Stimulated activated naive CD4-positive, alpha-beta T cell (primary cell): ENCODE measurements at regions not wholly inside any gene's neighbourhood (a gene's known extent, or its start where the extent isn't known, plus 50 kb on each side); places are given as distances from the start of the nearest gene placed in this dataset.

ENCODE experiments used
- DNase-seq, 6 experiments: peaks; one replicate each; lab custom pipeline; 2025; lab: John Stamatoyannopoulos, UW

DNA sequence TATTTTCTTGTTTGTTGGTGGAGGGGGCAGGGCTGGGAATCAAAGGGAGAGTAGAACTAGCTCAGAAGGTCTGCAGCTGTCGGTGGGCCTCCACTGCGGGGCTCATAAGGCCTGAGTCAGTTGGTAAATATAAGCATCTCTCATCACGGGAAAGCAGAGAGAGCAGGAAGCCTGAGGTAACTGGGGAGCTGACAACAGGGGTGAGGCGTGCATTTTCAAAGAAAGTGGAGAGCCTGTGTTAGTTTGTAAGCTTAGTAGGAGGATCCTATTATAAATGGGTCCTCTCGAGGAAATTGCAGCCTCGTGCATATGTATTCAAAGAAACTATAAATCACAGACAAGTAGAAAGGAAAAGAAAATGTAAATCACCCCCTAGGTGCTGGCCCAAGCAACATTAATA, 221.0 kb upstream of the CDH13 start:
- DNase-seq, result no peak

DNA sequence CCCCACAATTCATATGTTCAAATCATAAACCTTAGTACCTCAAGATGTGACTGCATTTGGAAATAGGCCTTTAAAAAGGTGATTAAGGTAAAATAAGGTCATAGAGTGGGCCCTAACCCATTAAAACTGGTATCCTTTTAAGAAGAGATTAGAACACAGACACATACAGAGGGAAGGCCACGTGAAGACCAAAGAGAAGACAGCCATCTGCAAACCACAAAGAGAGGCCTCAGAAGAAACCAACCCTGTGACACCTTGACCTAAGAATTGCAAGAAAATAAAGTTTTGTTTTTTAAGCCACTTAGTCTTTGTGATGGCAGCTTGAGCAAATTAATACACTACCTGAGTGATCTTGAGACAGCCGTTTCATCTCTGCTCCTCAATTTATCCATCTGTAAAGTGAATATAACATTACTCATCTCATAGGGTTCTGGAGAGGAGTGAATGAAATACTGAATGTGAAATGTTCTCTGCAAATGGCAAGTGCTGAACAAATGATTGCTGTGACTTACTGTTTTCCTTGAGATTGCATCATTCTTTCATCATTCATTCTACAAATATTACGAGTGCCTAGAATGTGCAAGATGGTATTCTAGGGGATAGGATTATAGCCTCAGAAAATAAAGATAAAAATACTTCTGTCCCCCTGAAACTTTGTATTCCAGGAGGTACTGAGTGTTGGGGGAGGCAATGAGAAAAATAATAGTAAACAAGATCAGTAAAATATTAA, 222.0 kb upstream of the CDH13 start:
- no peak for DNase-seq

DNA sequence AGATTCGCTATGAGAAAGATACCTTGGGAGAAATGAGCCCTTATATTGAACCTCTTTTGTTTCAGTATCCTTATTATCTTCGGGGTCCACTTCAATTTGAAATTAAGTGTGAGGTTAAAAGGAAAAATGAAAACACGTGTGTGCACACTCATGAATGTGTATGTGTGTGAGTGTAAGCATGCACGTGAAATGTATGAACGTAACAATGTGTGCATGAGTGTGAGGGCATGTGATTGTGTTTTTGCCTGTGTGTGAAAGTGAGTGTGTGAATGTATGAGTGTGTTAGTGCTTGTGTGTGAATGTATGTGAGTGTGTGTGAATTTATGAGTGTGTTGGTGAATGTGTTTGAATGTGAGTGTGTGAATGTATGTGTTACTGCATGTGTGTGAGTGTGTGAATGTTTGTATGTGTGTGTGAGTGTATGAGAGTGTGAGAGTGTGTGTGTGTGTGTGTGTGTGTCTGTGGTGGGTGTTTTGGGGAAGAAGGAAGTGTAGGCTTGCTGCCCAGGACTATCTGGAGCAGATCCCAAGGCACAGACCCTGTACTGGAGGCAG, 224.0 kb upstream of the CDH13 start:
- DNase-seq, result no peak

DNA sequence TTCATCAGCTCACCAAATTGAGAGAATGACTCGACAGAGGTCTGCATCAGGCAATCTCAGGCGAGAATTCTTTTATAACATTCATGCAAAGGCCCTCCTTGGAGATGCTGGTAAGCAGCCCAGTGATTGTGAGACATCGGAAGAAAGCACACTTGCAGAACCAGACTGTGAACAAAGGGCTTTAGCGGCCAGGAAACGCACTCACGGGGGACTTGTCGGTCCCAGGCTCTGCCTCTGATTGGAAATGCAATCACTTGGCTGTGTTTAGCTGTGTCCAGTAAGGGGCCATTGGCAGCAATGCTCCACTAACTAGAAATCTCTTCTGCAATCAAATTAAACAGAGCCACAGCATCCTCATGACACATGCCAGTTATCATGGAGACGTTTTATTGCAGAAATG, 226.7 kb upstream of the CDH13 start:
- DNase-seq, result no peak

DNA sequence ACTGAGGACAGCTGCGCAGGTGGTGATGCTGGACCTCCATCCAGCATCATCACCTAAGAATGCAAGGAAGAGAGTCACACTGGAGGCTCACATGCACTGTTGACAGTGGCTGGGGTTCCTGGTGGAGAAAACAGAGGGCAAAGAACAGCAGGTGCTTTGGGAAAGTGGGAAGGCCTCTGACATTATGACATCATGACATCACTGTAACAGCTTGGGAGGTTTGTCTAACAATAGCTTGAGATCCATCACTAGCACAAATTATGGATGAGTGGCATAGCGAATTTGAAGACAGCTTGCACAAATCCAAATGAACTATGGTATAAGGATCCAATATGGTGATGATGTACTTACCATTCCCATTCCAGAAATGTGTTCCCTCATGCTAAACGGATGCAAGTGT, 226.5 kb upstream of the MPHOSPH6 start:
- no peak for DNase-seq

DNA sequence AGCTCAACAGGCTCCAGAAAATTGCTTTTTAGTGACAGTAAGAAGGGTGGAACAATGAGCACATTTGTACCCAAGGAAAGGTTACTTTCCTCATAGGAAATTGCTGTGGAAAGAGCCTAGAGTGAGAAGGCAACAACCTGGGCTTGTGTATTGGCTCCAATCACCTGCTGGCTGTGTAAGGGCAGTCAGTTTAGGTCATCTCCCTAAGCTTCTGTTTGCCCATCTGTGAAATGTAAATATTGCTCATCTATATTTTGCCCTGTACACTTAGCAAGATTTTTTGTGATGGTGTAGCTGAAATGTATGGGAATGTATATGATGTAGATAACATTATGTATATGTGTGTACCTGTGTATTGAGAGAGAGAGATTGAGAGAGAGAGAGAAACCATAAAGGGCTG, 225.2 kb upstream of the MPHOSPH6 start:
- no peak for DNase-seq

DNA sequence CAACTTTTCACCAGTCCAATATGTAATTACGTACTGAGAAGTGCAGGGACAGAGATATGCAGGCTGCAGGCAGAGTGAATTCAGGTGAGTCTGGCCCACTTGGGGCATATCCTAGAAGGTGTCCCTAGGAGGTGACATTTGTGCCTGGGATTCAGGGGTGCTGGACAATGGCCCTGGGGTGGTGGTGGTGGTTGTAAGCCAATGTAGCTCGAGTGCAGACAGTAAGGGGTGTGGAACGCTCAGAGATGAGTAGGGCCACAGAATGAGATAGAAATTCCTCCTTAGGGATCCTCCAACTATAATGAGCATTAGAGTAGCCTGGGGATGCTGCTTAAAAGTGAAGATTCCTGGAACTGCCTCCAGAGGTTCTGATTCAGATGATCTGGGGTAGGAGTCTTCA, 221.7 kb upstream of the MPHOSPH6 start:
- no peak for DNase-seq

DNA sequence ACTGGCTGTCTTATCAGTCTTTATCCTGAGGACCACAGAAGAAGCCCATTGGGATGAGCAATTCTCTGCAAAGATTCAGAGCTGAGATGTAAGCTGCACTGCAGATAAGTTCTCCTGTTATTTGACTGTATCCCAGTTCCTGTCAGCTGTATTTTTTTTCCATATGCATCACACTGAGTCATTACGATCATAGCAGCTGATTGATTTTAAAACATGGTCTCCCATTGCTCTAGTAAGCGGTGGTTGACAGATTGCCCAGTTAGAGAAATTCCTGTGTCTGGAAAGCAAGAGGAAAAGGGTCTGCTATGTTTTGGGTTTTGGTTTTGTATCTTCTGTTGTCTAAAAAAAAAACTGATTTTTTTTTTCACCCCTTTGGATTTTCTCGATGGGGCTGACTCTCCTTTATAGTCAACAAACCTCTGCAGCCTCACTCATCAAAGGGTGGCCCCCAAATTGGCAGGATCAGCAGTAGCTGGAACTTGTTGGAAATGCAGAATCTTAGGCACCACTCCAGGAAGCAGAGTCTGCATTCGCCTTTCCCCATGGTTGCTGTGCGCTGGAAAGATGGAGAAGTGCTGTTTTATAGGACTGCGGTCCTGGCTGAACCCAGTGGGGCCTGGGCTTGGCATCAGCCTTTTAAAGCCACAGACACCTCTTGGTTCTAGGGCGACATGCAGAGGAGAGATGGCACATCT, 220.1 kb upstream of the MPHOSPH6 start:
- DNase-seq, result no peak

DNA sequence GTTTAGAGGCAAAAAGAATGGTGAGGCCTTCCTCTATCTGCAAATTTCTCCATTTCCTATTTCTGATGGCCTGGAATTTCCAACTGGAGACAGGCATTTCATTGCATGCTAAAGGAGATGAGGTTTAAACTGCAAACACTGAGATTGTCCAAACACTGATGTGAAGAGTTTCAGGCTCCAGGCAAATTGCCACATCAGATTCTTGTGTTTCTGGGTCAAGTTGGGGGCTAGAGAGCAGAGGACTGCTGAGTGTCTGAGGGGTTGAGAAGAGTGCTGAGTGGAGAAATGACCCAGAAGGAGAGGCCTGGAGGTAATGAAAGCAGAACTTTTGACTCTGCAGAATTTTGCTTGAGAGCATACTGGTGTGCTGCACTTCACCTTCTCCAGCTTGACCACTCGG, 216.7 kb upstream of the MPHOSPH6 start:
- no peak for DNase-seq

DNA sequence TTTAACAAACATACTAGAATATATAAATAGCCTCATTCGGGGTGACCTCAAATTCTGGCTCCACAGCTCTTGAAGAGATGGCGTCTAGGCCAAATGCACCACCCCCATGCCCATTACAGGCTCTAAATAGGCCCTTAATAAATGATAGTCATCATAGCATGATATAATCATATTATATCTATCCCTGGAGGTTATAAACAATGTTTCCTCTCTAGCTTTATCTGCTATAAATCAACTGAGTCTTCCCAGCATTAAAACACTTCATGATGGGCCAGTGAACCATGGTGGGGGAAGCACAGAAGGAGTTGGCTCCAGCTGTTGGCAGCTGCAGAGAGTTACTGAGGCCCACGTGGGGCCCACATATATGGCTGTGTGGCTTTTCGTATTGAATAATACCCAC, 214.9 kb upstream of the MPHOSPH6 start:
- DNase-seq, result no peak

DNA sequence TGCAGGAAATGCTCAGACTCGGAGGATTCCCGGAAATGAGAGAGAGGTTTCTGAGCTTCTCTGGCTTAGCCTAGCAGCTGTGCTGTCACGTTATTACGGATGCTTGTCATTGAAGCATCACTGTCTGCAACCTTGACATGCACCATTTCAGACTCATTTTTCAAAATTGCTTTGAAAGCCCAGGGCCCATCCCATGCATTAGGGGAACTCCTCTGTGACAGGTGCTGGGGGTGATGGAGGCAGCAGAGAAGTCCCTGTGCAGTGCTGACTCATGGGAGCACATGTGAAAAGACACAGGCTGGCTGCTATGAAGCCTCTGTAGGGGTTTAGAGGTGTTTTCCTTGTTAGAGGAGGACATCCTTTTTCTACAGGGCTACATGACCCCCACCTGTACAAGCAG, 214.0 kb upstream of the MPHOSPH6 start:
- DNase-seq, result no peak

DNA sequence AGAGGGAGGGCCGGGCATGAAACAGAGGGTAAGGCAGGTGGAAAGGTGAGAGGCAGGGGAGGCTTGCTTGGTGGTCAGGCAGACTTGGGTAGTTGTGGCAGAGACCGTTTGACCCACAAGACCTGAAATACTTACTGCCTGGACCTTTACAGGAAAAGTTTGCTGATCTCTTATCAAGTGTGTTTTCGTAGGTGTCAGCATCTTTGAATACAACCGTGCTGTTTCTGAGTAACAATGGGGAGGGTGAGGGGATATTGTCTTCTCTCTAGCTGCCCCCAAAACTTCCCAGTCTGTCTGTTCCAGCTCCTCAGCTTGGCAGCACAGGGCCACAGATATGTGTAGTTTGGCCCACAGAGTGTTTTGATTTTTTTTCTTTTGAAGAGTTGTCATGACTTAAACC, 212.5 kb upstream of the MPHOSPH6 start:
- DNase-seq, result no peak

DNA sequence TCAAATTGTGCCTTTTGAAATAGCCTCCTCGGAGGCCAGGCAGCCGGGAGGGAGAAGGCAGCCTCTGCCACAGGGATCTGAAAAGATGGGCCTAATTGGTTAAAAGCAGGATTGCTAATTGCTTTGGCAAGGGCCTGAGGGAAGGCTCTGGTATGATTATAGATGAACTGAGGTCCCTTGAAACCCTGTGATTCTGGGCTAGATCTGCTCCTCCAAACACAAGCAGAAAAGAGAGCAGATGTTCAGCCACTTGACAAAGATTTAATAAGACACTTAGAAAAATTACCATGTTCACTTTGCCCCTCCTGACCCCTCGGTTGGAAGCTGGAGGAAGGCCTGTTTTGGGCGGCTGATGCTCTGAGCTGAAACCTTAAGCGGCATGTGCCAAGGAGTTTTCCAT, 209.5 kb upstream of the MPHOSPH6 start:
- no peak for DNase-seq

DNA sequence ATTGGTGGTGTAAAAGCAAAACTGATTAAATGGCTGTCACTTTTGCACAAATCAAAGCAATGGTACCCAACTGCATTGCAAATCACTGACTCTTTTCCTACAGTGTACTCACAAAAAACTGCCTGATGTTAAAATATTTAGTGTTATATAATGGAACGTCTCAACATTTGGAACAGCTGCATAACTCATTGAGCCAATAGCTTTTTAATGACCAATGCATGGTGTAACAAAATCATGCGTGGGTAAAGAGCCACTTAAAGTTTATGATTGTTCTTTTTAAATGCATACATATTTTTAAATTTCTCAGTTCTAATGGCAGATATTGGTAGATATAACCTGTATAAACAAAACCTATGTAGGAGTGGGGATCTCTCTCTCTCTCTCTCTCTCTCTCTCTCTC, 204.0 kb upstream of the MPHOSPH6 start:
- DNase-seq, result no peak

DNA sequence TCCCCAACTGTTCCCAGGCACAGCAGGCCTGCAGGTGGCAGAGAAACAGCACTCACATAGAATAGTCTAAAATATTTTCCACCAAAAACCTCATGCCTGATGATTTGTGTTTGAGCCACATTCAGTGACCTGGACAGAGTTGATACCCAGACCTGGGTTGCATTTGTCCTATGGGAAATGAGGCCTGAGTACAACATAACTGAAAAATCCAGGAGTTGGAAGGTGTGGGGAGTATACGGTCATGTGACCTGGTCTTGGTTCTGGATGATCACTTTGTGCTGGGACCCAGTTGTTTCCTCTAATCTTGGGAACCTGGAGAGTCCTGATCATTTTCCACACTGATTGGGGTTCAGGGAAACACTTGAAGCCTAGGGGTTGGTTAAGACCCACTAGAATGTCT, 200.3 kb upstream of the MPHOSPH6 start:
- no peak for DNase-seq

DNA sequence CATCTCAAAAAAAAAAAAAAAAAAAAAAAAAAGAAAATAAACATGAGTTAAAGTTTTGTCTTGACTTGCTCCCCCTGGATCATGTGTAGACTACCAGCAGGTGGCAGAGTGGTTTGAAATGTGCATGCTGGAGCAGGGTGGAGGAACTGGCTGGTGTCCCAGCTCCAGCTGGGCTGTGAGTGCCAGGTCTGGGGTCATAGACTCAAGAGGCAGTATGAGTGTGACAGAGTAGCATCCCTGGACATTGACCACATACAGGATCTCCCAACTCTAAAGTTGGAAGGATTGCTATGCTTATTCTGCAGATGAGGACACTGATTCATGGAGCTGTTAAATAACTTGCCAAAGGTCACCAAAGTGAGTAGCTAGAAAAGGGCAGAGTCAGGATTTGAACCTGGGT, 198.0 kb upstream of the MPHOSPH6 start:
- DNase-seq, result no peak

DNA sequence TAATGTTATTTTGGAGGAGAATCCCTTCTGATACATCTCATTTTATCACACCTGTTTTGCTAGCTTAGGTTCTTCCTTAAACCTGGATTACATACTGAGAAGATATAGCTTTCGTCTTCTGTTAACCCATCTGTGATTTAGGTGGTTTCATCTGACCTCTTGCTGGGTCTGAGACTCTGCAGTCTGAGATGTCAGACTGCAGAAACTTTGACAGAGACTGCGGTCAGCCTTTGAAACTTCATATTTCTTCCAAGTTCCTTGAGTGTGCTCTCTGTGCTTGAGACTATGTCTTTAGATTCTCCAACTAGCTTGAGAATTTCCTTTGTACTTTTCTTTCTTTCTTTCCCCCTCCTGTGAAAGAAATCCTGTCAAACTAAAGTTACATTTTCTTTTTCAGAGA, 196.4 kb upstream of the MPHOSPH6 start:
- DNase-seq, result no peak

DNA sequence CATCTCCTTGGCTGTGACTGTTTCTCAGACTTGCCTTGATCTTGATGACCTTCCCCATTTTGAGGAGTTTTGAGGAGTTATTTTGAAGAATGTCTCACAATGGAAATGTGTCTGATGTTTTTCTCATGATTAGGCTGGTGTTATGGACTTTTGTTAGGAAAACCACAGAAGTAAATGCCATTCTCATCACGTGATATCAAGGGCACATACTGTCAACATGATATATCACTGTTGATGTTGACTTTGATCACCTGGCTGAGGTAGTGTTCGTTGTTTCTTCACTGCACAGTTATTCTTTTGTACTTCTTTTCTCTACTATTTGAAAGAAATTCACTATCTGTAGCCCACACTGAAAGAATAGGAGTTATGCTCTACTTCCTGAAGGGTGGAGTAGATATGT, 194.7 kb upstream of the MPHOSPH6 start:
- DNase-seq, result no peak

DNA sequence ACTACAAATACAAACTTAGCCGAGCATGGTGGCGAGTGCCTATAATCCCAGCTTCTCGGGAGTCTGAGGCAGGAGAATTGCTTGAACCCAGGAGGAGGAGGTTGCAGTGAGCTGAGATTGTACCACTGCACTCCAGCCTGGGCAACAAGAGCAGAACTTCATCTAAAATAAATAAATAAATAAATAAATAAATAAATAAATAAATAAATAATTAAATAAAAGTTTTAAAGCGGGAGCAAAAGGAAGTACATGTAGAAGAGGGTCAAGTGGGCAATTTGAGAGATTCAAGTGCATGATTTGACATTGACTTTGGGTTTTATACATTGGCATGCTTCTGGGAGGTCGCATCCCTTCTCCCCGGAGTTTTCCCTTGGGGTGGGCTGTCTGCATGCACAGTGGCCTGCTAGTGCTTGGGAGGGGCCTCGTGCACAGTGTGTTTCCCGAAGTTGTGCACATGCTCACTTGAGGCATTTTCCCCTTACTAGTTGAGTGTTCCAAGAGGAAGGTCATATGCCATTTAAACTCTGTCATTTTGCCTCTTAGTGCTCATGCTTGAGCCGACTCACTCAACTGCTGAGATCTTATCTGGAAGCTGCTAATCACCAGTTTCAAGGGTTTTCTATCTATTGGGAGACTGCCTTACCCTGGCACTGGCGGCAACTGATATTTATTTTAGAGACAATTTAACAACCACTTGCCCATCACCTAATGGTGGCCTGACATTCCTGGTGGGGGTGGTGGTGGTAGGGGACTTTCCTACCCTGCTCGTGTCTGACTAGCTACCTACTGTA, 193.2 kb upstream of the MPHOSPH6 start:
- no peak for DNase-seq

DNA sequence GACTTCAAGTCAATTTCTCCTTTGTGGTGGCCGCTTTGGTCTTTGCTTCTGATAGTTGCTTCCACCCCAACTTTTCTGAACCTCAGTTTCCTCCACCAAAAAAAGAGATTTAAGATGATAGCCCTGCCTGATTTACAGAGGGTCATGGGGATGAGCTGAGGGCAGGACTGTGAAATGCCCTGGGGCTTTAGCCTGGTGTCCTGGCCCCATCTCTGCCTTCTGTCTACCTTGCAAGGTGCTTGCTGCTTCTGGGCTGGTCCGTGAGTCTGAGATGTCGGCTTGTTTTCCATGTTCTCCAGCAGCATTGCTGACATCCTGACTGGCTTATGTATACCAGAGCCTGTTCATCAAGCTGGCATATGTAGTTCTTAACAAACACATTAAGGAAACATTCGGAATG, 191.9 kb upstream of the MPHOSPH6 start:
- DNase-seq, result no peak

DNA sequence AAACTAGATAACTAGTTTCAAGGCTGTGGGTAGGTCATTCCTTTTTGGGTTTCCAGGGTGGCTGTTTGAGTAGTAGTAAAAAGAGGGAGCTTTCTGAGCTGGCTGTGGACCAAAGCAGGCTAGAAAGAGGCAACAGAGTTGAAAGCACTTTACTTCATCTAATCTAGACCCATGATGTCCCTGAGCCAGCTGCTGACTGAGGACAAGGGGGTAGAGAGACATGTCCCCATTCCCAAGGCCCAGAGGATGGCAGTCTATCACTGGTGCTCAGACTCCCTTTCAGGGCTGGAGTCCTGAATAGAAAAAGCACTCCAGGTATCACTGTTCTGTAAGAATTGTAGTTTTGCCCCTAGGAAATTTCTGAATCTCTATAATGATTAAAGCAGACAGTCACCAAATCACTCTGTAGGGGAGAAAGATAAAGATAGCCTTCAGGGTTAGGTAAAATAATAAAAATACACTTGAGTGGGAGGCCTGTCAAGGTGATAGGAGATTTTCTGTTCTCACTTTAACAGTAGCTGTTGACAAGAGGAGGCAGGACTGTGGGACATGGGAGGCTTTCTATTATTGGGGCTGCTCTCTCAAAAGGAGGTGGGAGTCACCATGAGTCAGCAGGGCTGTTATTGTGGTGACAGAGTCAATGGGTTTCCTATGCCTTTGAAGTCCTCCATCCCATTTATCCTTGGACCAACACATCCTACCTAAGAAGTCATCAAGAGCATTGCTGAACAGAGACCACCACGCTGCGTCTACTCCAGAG, 190.2 kb upstream of the MPHOSPH6 start:
- no peak for DNase-seq

DNA sequence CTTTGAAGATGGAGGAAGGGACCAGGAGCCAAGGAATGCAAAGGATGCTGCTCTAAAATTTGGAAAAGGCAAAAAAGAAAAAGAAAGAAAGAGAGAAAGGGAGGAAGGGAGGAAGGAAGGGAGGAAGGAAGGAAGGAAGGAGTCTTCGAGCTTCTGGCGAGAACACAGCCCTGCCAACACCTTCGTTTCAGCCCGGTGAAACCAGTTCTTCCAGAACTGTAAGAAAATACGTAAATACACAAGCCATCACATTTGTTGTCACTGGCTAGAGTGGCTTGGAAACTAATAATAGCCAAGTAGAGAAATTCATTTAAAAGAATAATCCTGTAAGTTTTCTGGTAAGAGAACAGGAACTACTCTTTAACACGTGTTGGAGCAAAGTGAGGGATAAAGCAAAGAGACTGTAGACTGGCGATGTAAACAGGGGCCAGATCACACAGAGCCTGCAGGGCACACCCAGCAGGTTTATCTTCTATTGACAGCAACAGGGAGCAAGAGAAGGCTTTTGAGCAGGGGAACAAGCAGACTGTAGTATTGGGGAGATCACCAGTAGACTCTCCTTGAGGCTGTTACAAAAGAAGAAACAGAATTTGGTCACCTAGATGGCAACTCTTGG, 188.7 kb upstream of the MPHOSPH6 start:
- no peak for DNase-seq
